Upper lobe of left lung (tissue), 4 donors: ENCODE measurements at regions not wholly inside any gene's neighbourhood (a gene's known extent, or its start where the extent isn't known, plus 50 kb on each side); places are given as distances from the start of the nearest gene placed in this dataset.

ENCODE experiments used
- CTCF ChIP-seq, 6 experiments: fragments of 450-650 bp in 4 of 6; fragments of 200-600 bp in 2 of 6; sonication (generic) in 2 of 6; IDR thresholded peaks; one replicate each; pipeline ENCODE4 v1.5.1; 2016 to 2019; ENCODE audit warnings: antibody characterized with exemption in 6 of 6
- EP300 ChIP-seq, 4 donors: sonication (generic); formaldehyde crosslinking; IDR thresholded peaks; one replicate each; pipeline ENCODE4 v1.5.1; 2017; ENCODE audit warnings: antibody characterized with exemption in 4 of 4, control low read depth in 2 of 4
- POLR2A ChIP-seq, 4 donors: fragments of 450-650 bp; IDR thresholded peaks; one replicate each; pipeline ENCODE4 v1.5.1; 2016 to 2017; ENCODE audit warnings: antibody characterized with exemption in 4 of 4, mild to moderate bottlenecking in 2 of 4

DNA sequence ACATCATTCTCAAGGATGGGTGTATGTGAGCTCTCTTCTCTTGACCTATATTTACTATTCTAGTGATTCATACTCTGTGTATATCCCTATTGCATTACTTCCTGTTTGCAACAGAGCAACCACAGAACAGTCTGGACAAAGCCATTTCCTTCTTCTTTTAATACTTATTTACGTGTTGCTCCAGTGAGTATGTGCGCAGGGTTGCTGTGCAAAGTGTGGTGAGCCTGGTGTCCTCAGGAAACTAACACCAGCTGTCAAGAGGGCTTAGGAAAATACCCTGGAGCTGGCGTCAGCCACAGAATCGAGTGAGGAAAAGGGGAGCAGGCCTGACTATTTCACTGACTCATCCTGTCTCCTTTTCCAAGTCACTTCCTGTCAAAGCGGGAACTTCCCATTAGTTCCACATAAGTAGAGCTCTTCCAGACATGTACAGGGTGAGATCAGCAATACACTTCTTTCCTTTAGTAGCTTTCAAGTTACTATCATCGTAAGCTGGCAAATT, 214.1 kb upstream of the COPS8 start:
- no peak for TF ChIP-seq CTCF (IDR thresholded peaks at IDR 0.05)
- TF ChIP-seq POLR2A (IDR thresholded peaks at IDR 0.05) = peak in 1 of 4 donors; percentile 57
- peak; percentile 81 to 98 (median 96) for TF ChIP-seq EP300 (IDR thresholded peaks at IDR 0.05)
